ENCODE measurements at regions not wholly inside any gene's neighbourhood (a gene's known extent, or its start where the extent isn't known, plus 50 kb on each side); places are given as distances from the start of the nearest gene placed in this dataset.

- no peak for TF ChIP-seq CTCF (IDR thresholded peaks at IDR 0.05)
- TF ChIP-seq EP300 (IDR thresholded peaks at IDR 0.05) = no peak
- TF ChIP-seq POLR2A (IDR thresholded peaks at IDR 0.05; ENCODE audit: low read depth) = no peak
- no peak for TF ChIP-seq POLR2AphosphoS5 (IDR thresholded peaks at IDR 0.05)
Observed at GRCh38 chr18:51921862-51922261, 418.1 kb upstream of the DCC start.

All from esophagus muscularis mucosa (tissue), 4 donors.